GM12878 (cell line): ENCODE measurements at regions not wholly inside any gene's neighbourhood (a gene's known extent, or its start where the extent isn't known, plus 50 kb on each side); places are given as distances from the start of the nearest gene placed in this dataset.

Experiments
- ATAC-seq: fragments of 200-7000 bp; cut with Tn5 transposase; 3 replicates; pipeline ENCODE4 v1.9.1; 2020; ENCODE audit warnings: mild to moderate bottlenecking, moderate library complexity
- BruUV-seq: library from RNA; stranded (reverse); fragments of 400-500 nt; replicated peaks from 2 replicates; lab custom pipeline; 2021; lab: Mats Ljungman, UMichigan
- CTCF ChIA-PET: fragments of 300-600 bp; sonication (Branson Sonifier 250); formaldehyde crosslinking; extraction: SDS; loops from one replicate; lab custom pipeline; 2021; ENCODE audit warnings: inconsistent platforms; lab: Yijun Ruan, JAX
- POLR2A ChIA-PET: fragments of 350-600 bp; formaldehyde crosslinking; extraction: SDS; loops from one replicate; lab custom pipeline; 2021; ENCODE audit warnings: inconsistent platforms; lab: Charles Lee
- RAD21 ChIA-PET: fragments of 300-600 bp; sonication (Branson Sonifier 250); formaldehyde crosslinking; loops from one replicate; lab custom pipeline; 2023; ENCODE audit warnings: antibody characterized with exemption; ENCODE audit not compliant: unreplicated experiment; lab: Charles Lee
- SMC1A ChIA-PET: fragments of 300-600 bp; sonication (Branson Sonifier 250); formaldehyde crosslinking; loops from one replicate; lab custom pipeline; 2023; ENCODE audit not compliant: unreplicated experiment, uncharacterized antibody; lab: Charles Lee
- DNase-seq: peaks from one replicate; pipeline ENCODE4 v3.0.0-alpha.2; 2011; ENCODE audit warnings: low read depth, low spot score
- FAIRE-seq: peaks from 3 replicates; lab custom pipeline; 2011; peaks lifted over from hg19 to GRCh38; lab: Jason Lieb, UNC
- H2AFZ ChIP-seq: 2 replicates; pipeline ENCODE4 v1.6.0; 2011; ENCODE audit warnings: low read depth, low read length, control low read depth; ENCODE audit not compliant: control insufficient read depth
- H3K27ac ChIP-seq: 2 replicates; pipeline ENCODE4 v1.5.1; 2011; ENCODE audit warnings: control low read depth; ENCODE audit not compliant: control insufficient read depth, insufficient read depth
- H3K27me3 ChIP-seq, 2 experiments: replicated peaks in 1 of 2; 2 replicates each; pipeline versions ENCODE4 v1.6.0 to v1.6.1; 2011; ENCODE audit warnings: low read length in 1 of 2; ENCODE audit not compliant: control insufficient read depth in 2 of 2, insufficient read depth in 2 of 2
- H3K36me3 ChIP-seq, 2 experiments: 2 replicates each; pipeline ENCODE4 v1.5.1; 2011; ENCODE audit warnings: low read length in 1 of 2; ENCODE audit not compliant: control insufficient read depth in 2 of 2, insufficient read depth in 2 of 2
- H3K4me1 ChIP-seq: 2 replicates; pipeline ENCODE4 v1.6.1; 2011; ENCODE audit warnings: mild to moderate bottlenecking, low read length, moderate library complexity, mixed read lengths; ENCODE audit not compliant: control insufficient read depth, insufficient read depth
- H3K4me2 ChIP-seq: 2 replicates; pipeline ENCODE4 v1.6.0; 2011; ENCODE audit warnings: control low read depth; ENCODE audit not compliant: control insufficient read depth, insufficient read depth
- H3K4me3 ChIP-seq: fragments of 200-600 bp; sonication (generic); 2 replicates; pipeline ENCODE4 v1.5.1; 2016
- H3K79me2 ChIP-seq: 2 replicates; pipeline ENCODE4 v1.6.0; 2011; ENCODE audit warnings: low read length; ENCODE audit not compliant: control insufficient read depth, insufficient read depth
- H3K9ac ChIP-seq: 2 replicates; pipeline ENCODE4 v1.8.0; 2011; ENCODE audit warnings: low read length, control low read depth, mixed read lengths; ENCODE audit not compliant: control insufficient read depth, insufficient read depth
- H3K9me3 ChIP-seq: replicated peaks from 3 replicates; pipeline ENCODE4 v1.5.1; 2011; ENCODE audit warnings: mild to moderate bottlenecking, low read length; ENCODE audit not compliant: control insufficient read depth, insufficient read depth
- H4K20me1 ChIP-seq: 2 replicates; pipeline ENCODE4 v1.6.0; 2011; ENCODE audit not compliant: control insufficient read depth, insufficient read depth
- CBFB ChIP-seq: IDR thresholded peaks from 2 replicates; pipeline ENCODE4 v1.6.1; 2016; ENCODE audit warnings: antibody characterized with exemption, low read depth
- CREB1 ChIP-seq: IDR thresholded peaks from 2 replicates; pipeline ENCODE4 v1.6.1; 2012; ENCODE audit warnings: low read depth, mild to moderate bottlenecking, inconsistent platforms
- CREM ChIP-seq: IDR thresholded peaks from 2 replicates; pipeline ENCODE4 v1.6.1; 2014; ENCODE audit warnings: antibody characterized with exemption, low read depth
- ETV6 ChIP-seq, 2 experiments: fragments of 450-650 bp in 1 of 2; IDR thresholded peaks in 1 of 2; conservative IDR thresholded peaks in 1 of 2; 2 replicates each; pipeline ENCODE4 v1.6.1; 2014; ENCODE audit warnings: antibody characterized with exemption in 1 of 2, borderline replicate concordance in 1 of 2, low read depth in 1 of 2, mild to moderate bottlenecking in 1 of 2, moderate library complexity in 1 of 2
- FOXK2 ChIP-seq: fragments of 450-650 bp; IDR thresholded peaks from 2 replicates; pipeline ENCODE4 v1.6.1; 2017; ENCODE audit warnings: mild to moderate bottlenecking, moderate library complexity
- JUNB ChIP-seq: IDR thresholded peaks from 2 replicates; pipeline ENCODE4 v1.6.1; 2016; ENCODE audit warnings: antibody characterized with exemption, mild to moderate bottlenecking
- NFXL1 ChIP-seq: fragments of 450-650 bp; IDR thresholded peaks from 2 replicates; pipeline ENCODE4 v1.6.1; 2017; ENCODE audit warnings: antibody characterized with exemption, mild to moderate bottlenecking, borderline replicate concordance
- NFYB ChIP-seq: IDR thresholded peaks from 2 replicates; pipeline ENCODE4 v1.6.1; 2011; ENCODE audit warnings: low read depth, mild to moderate bottlenecking, low read length, improper control_type of control experiment, moderate library complexity; ENCODE audit not compliant: insufficient read depth
- PRDM15 ChIP-seq: fragments of 450-650 bp; formaldehyde crosslinking; IDR thresholded peaks from 2 replicates; pipeline ENCODE4 v1.4.0; 2020; ENCODE audit warnings: mild to moderate bottlenecking, moderate library complexity
- RFX5 ChIP-seq: IDR thresholded peaks from 2 replicates; pipeline ENCODE4 v1.6.1; 2011; ENCODE audit warnings: low read depth, low read length, improper control_type of control experiment
- STAT3 ChIP-seq: IDR thresholded peaks from 2 replicates; pipeline ENCODE4 v1.6.1; 2011; ENCODE audit warnings: low read depth, low read length, improper control_type of control experiment
- WRNIP1 ChIP-seq: IDR thresholded peaks from 2 replicates; pipeline ENCODE4 v1.6.1; 2011; ENCODE audit warnings: low read depth, low read length, improper control_type of control experiment, borderline replicate concordance
- ZSCAN29 ChIP-seq: fragments of 450-650 bp; IDR thresholded peaks from 2 replicates; pipeline ENCODE4 v1.6.1; 2017; ENCODE audit warnings: mild to moderate bottlenecking, moderate library complexity
- WGBS: methylation state at CpG from one replicate; pipeline ENCODE4 v1.1.6; 2016; ENCODE audit warnings: low lambda C conversion rate; ENCODE audit not compliant: insufficient replicate concordance, insufficient coverage; ENCODE audit errors: missing lambda C conversion rate; 5-methylcytosine and 5-hydroxymethylcytosine counted together
- in situ Hi-C: fragments of 300-500 bp; cut with MboI; formaldehyde crosslinking; loops from 9 replicates; pipeline ENCODE4 v1.14.3; 2018; ENCODE audit warnings: mixed read lengths
- intact Hi-C: fragments of 100-400 bp; cut with micrococcal nuclease; formaldehyde crosslinking; loops from one replicate; pipeline ENCODE4 v1.14.2; 2022; ENCODE audit not compliant: unreplicated experiment
- TF ChIP-seq, protein P1 (sequence below): IDR thresholded peaks from 2 replicates; pipeline ENCODE4 v1.6.1; 2011; ENCODE audit warnings: borderline replicate concordance, low read depth, mild to moderate bottlenecking, moderate library complexity, mixed read lengths, low read length; ENCODE audit not compliant: insufficient read depth; ENCODE audit errors: extremely low read length
- TF ChIP-seq, protein P2 (sequence below): IDR thresholded peaks from 2 replicates; pipeline ENCODE4 v1.6.1; 2011; ENCODE audit warnings: borderline replicate concordance, low read depth, mild to moderate bottlenecking, moderate library complexity, low read length; ENCODE audit not compliant: insufficient read depth, poor library complexity, severe bottlenecking

GRCh38 chr2:228444161-228444560, 262.7 kb upstream of the SPHKAP start:
- Histone ChIP-seq H3K27ac (no peak overlapping the region), H4K20me1 (no peaks in the 10 kb centered on the region), H3K27me3 (no peaks in the 10 kb centered on the region), H3K4me3 (no peak overlapping the region), H3K4me2 (no peak overlapping the region), H2AFZ (no peak overlapping the region), H3K36me3 (no peaks in the 10 kb centered on the region), H3K79me2 (no peaks in the 10 kb centered on the region), H3K9ac (no peak overlapping the region), H3K9me3 (no peaks in the 10 kb centered on the region), H3K4me1 (no peaks in the 10 kb centered on the region)
- POLR2A ChIA-PET: no interaction called here
- DNase-seq (no peak), ATAC-seq (no peak), FAIRE-seq (no peak)
- WGBS: 0% methylated on average over 4 of the region's 4 CpGs
- intact Hi-C loops (no loop called here), in situ Hi-C loops (no loop called here)
- RAD21 ChIA-PET: no interaction called here
- CTCF ChIA-PET: no interaction called here
- SMC1A ChIA-PET: no interaction called here
- no TSS peak for BruUV-seq
- TF ChIP-seq ZSCAN29 (no peak), PRDM15 (CRISPR knock-in tag) (no peak), RFX5 (no peak), CREM (no peak), CREB1 (no peak), STAT3 (no peak), JUNB (no peak), NFXL1 (no peak), NFYB (no peak), WRNIP1 (no peak), FOXK2 (no peak), ETV6 (conservative IDR thresholded peaks at IDR 0.05 in 1 of 2, IDR thresholded peaks at IDR 0.05 in 1 of 2; ENCODE audit: borderline replicate concordance in 1 of 2, low read depth in 1 of 2) (no peak), CBFB (no peak)
- TF ChIP-seq, protein P1, sequence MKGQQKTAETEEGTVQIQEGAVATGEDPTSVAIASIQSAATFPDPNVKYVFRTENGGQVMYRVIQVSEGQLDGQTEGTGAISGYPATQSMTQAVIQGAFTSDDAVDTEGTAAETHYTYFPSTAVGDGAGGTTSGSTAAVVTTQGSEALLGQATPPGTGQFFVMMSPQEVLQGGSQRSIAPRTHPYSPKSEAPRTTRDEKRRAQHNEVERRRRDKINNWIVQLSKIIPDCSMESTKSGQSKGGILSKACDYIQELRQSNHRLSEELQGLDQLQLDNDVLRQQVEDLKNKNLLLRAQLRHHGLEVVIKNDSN: no peak
- TF ChIP-seq, protein P2, sequence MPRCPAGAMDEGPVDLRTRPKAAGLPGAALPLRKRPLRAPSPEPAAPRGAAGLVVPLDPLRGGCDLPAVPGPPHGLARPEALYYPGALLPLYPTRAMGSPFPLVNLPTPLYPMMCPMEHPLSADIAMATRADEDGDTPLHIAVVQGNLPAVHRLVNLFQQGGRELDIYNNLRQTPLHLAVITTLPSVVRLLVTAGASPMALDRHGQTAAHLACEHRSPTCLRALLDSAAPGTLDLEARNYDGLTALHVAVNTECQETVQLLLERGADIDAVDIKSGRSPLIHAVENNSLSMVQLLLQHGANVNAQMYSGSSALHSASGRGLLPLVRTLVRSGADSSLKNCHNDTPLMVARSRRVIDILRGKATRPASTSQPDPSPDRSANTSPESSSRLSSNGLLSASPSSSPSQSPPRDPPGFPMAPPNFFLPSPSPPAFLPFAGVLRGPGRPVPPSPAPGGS: no peak
